ENCODE measurements at regions not wholly inside any gene's neighbourhood (a gene's known extent, or its start where the extent isn't known, plus 50 kb on each side); places are given as distances from the start of the nearest gene placed in this dataset.

- DNase-seq (ENCODE audit: low read depth in 2 of 2) = no peak
These were observed 974.6 kb downstream of the UQCRFS1 start for GRCh38 chr19:28238270-28238820.

GRCh38 chr19:28235606-28236125 lies 977.3 kb downstream of the UQCRFS1 start:
- DNase-seq (ENCODE audit: low read depth in 2 of 2) = no peak

GRCh38 chr19:28234637-28235036 lies 978.3 kb downstream of the UQCRFS1 start:
- no peak for DNase-seq (ENCODE audit: low read depth in 2 of 2)

- no peak for DNase-seq (ENCODE audit: low read depth in 2 of 2)
These were observed 984.1 kb downstream of the UQCRFS1 start for GRCh38 chr19:28228854-28229253.

GRCh38 chr19:28224441-28224840 lies 988.5 kb downstream of the UQCRFS1 start:
- no peak for DNase-seq (ENCODE audit: low read depth in 2 of 2)

- DNase-seq (ENCODE audit: low read depth in 2 of 2) = no peak
These were observed 991.2 kb downstream of the UQCRFS1 start for GRCh38 chr19:28221736-28222135.

GRCh38 chr19:28218728-28219127 lies 994.2 kb downstream of the UQCRFS1 start:
- DNase-seq (ENCODE audit: low read depth in 2 of 2) = no peak

- no peak for DNase-seq (ENCODE audit: low read depth in 2 of 2)
These were observed 995.9 kb downstream of the UQCRFS1 start for GRCh38 chr19:28217022-28217421.

GRCh38 chr19:28213470-28214082 lies 999.4 kb downstream of the UQCRFS1 start:
- DNase-seq (ENCODE audit: low read depth in 2 of 2) = no peak

GRCh38 chr19:28210886-28211285 lies 1002.1 kb downstream of the UQCRFS1 start:
- no peak for DNase-seq (ENCODE audit: low read depth in 2 of 2)

GRCh38 chr19:28208745-28209144 lies 1004.2 kb downstream of the UQCRFS1 start:
- DNase-seq (ENCODE audit: low read depth in 2 of 2) = no peak

GRCh38 chr19:28207244-28207643 lies 1005.7 kb downstream of the UQCRFS1 start:
- no peak for DNase-seq (ENCODE audit: low read depth in 2 of 2)

GRCh38 chr19:28201462-28201943 lies 1011.4 kb downstream of the UQCRFS1 start:
- no peak for DNase-seq (ENCODE audit: low read depth in 2 of 2)

GRCh38 chr19:28199323-28199722 lies 1013.6 kb downstream of the UQCRFS1 start:
- DNase-seq (ENCODE audit: low read depth in 2 of 2) = no peak

- DNase-seq (ENCODE audit: low read depth in 2 of 2) = no peak
These were observed 1016.0 kb downstream of the UQCRFS1 start for GRCh38 chr19:28196961-28197360.

GRCh38 chr19:28196101-28196500 lies 1016.9 kb downstream of the UQCRFS1 start:
- no peak for DNase-seq (ENCODE audit: low read depth in 2 of 2)

- DNase-seq (ENCODE audit: low read depth in 2 of 2) = no peak
These were observed 1027.3 kb downstream of the UQCRFS1 start for GRCh38 chr19:28185646-28186045.

GRCh38 chr19:28184997-28185396 lies 1028.0 kb downstream of the UQCRFS1 start:
- no peak for DNase-seq (ENCODE audit: low read depth in 2 of 2)

GRCh38 chr19:28176193-28176592 lies 1036.8 kb downstream of the UQCRFS1 start:
- no peak for DNase-seq (ENCODE audit: low read depth in 2 of 2)

- no peak for DNase-seq (ENCODE audit: low read depth in 2 of 2)
These were observed 1041.0 kb downstream of the UQCRFS1 start for GRCh38 chr19:28171983-28172382.

- no peak for DNase-seq (ENCODE audit: low read depth in 2 of 2)
These were observed 1042.9 kb downstream of the UQCRFS1 start for GRCh38 chr19:28170066-28170465.

- DNase-seq (ENCODE audit: low read depth in 2 of 2) = no peak
These were observed 1043.6 kb downstream of the UQCRFS1 start for GRCh38 chr19:28169168-28169887.

GRCh38 chr19:28168557-28168956 lies 1044.4 kb downstream of the UQCRFS1 start:
- no peak for DNase-seq (ENCODE audit: low read depth in 2 of 2)

All from stimulated activated CD4-positive, alpha-beta T cell treated with anti-CD3 and anti-CD28 coated beads, Interleukin-1b, Interleukin-23, amount 100 ng/mL, for 4 hours (primary cell).